ENCODE measurements at regions not wholly inside any gene's neighbourhood (a gene's known extent, or its start where the extent isn't known, plus 50 kb on each side); places are given as distances from the start of the nearest gene placed in this dataset.
A peak's percentile ranks its signal among the peaks of the same experiment; 100 is the strongest.

GRCh38 chr4:181148470-181148869 lies 1094.7 kb upstream of the TENM3 start:
- no peak for DNase-seq

DNA sequence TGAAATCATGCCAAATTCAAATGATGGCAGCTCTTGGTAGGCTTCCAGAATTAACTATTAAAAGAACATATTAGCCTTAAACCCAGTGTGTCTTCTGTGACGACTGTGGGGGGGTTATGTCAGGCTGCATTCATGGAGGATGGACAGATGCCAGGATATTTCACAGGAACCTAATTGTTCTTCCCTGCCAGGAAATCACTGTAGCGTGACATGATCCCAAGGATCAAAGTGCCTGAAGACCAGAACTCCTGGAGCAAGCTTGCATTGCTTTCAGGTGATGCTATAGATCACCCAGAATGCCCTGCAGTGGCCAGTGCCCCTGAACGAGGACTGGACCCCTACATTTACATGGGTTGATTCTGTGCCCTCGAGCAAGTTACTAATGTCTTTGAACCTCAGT lies 1093.0 kb upstream of the TENM3 start:
- DNase-seq, result no peak

GRCh38 chr4:181151856-181152255 lies 1091.3 kb upstream of the TENM3 start:
- DNase-seq, result no peak

GRCh38 chr4:181157647-181158046 lies 1085.6 kb upstream of the TENM3 start:
- no peak for DNase-seq

GRCh38 chr4:181158971-181159370 lies 1084.2 kb upstream of the TENM3 start:
- no peak for DNase-seq

DNA sequence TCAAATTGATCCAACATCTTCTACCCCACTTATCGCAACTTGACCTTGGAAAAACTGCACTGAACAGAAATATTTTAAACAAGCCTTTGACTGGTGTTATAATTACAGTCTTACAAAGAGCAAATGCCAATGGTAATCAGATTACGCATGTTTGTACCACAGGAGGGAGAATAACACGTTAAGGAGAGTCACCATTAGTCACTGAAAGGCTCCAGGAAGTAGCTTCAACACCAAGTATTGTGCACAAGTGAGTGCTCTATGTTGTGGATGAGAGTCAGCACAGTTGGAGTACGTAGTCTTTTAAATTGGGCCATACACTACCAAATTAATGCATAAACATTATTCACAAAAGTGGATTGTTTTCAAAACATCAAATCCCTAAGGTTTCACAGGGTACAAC lies 1081.5 kb upstream of the TENM3 start:
- peak; percentile 37 for DNase-seq

DNA sequence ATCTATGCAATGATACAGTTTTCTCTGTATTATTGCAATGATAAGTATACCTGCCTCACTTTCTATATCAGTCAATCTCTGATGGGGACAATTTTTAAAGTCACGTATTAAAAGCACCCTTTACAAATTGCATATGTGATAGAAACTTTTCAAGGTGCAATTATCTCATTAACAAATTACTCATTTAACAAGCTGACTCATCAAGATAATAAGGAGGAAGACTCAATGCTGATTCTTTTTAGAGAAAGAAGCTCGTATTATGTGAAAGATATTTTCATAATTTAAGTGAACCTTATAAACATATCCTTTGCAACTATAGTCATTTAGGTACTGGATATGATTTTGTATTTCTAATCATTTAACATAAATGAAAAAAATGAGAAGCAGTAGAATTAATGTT lies 1080.9 kb upstream of the TENM3 start:
- DNase-seq, result no peak

DNA sequence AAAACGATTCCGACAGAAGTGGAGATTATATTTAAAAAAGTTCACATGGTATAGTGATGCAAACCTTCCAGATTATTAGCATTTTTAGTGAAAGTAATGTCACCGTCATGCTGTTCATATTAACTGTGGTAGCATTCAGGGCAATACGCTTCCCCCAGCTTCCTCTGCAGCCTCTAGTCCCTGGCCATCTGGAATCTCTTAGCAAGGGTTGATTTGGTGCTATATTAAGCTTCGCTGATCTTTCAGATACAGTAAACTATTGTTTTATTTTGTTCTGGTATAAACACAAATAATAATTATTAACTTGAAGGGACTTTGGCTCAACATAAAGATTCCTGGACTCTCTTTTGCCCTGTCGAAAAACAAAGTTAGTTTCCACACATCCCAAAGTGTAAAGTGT lies 1080.5 kb upstream of the TENM3 start:
- DNase-seq, result peak; percentile 38

DNA sequence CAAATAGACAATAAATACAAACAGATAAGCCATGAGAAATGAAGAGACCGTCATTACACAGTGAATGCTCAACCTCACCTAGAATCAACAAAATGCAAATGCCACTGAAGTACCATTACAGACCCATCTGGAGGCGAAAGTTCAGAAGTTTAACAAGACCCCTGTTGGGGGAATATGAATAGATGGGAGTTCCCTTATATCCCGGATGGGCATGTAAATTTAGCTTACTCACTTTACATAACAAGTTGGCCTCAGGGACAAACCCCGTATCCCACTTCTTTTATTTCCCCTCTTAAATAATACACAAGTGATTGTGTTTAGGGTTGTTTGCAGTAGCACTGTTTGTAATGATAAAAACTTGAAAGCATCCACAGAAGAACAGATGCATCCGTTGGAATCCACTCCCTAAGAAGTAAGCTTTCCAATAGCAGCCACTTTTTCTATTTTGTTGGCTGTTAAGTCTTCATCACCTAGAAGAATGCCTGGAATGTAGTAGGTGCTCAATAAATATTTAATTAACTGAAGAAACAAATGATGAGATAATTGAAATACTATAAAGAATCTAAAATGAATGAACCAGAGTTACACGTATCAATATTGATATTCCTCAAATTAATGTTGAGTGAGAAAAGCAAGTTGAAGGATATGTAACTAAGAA lies 1076.3 kb upstream of the TENM3 start:
- no peak for DNase-seq

- DNase-seq, result no peak
Measured at GRCh38 chr4:181168011-181168805, 1075.0 kb upstream of the TENM3 start.

DNA sequence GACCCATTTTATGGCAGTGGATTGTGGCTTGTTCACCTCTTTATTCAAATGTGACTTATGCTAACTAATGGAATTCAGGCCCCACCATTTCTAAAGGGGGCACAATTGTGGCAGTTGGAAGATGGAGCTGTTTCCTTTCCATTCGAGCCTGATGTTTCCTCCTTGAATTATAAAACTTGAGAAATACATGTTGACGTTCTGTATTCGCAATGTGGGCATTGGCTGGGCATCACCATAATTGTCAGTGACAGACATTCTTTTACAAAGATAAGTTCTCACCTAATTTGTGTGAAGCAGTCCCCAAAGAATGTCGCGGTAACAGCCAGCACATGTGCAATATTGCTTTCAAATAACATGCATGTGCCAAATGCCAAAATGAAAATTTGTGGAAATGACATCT lies 1070.2 kb upstream of the TENM3 start:
- DNase-seq, result no peak

DNA sequence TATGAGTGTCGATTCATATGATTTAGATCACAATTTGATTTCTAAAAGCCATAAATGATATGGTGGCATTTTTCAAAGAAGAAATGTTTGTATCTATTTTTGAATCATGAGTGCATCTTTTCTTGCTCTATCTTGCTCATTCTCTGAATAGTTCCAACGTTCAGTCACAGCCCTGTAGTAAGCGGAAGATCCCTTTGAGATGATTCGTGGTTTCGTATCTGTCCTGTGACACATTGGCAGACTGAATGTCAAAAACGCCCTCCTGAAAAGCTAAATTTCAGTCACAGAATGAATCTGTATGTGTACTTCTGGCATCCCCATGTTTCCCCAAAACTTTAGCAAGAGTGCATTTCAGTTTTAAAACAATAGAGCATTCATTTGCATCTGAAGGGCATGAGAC lies 1066.9 kb upstream of the TENM3 start:
- DNase-seq, result peak; percentile 41

DNA sequence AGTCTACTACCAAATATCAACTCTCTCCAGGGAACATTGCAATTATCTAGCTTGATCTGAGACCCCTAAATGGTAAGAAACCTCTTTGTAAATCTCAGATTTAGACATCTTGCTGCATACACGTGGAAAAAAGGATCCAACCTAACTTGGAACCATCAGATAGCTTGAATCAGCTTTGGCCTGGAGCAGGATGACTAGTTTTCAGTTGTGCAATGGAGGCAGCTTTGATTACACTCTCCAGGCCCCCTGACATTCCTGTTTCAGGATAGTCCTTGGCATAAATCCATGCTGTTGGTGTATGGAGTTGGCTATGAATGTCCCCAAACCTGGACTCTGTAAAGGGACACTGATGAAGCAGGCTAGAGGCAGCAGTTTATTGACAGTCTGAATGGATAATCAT lies 1061.9 kb upstream of the TENM3 start:
- no peak for DNase-seq

GRCh38 chr4:181189751-181190150 lies 1053.5 kb upstream of the TENM3 start:
- DNase-seq, result no peak

DNA sequence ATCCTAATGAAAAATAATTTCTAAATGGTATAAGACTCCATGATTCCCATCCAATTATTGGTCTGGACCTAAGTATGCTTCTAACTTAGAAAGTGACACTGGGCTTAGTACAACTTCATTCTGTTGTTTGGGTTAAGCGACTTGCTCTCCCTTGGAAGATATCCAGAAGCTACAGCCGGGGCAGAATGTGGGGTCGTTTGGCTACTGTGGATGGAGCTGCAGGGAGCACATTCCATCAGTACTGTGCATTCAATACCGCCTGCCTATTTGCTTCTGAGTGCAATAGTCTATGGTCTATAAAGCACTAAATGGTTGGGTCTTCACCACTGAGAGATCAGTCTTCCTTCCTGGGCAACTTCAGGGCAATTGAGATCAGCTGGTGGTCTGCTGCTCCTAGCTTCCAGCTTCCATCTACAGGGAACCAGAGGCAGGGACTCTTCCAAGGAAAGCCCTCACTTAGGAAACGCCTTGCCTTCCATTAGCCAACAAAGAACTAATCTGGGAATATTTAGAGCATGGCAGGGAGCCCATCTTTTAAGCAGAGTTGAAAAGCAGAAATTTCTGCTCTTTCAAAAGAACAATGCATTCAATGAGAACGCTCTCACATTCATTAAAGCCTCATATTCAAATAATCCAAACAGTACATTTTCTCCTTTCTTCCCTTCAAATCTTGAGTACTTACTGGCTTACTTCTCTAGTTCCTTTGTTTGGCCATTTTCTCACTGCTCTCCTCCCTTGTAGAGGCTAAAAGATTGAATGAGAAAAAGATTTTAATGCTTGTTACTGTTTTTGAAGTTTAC lies 1049.9 kb upstream of the TENM3 start:
- DNase-seq, result no peak

GRCh38 chr4:181194096-181194495 lies 1049.1 kb upstream of the TENM3 start:
- peak; percentile 49 for DNase-seq

GRCh38 chr4:181200076-181200475 lies 1043.1 kb upstream of the TENM3 start:
- peak; percentile 44 for DNase-seq

DNA sequence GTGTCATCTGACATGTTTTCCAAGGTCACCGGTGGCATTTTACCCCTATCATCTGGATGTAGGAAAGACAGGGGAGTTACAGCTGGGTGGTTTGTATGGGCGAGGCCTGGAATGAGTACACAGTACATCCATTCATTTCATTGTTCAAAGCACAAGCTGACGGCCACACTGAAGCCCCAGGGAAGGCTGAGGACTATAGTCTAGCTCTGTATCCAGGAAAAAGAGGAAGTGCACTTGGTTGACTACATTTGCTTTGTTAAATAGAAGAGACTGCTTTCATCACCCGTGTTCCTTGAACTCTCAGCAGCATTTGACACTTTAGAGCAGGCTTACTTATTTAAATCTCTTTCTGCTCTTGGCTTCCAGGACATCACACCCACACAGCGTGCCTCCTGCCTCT lies 1041.0 kb upstream of the TENM3 start:
- no peak for DNase-seq

DNA sequence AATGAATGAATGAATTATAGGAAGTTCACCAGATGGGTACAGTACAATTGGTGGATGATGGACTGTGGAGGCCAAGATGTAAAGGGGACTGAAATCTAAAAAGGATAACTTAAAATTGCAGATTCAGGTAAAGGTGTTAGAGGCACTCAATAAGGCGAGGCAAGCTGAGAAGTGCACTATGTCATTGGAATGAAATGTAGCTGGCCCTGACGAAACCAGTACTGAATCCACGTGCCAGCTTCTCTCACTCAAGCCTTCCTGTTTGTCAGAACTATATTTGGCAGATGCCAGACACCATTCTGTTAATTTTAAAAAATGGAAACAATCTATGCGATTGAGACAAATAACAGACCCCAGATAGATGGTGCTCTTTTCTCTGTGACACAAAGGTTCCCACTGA lies 1039.1 kb upstream of the TENM3 start:
- no peak for DNase-seq

DNA sequence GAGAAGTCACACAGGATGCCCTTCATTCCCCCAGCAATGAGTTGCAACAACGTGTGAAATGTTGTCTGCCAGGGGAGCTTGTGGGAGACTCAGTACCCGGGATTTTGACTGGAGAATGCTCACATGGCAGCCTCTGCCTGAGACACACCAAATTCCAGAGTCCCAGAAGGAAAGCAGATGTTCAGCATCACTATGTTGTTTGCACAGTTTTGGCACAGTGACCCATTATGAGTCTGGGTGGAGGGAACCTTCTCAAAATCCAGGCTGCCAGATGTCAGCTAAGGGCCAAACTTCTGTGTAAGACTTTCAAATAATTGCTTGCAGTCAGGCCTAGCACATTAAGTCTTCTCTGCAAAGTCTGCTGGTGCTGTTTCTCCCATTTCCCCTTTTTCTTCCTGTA lies 1029.7 kb upstream of the TENM3 start:
- peak; percentile 10 for DNase-seq

- DNase-seq, result no peak
Measured at GRCh38 chr4:181216501-181216900, 1026.7 kb upstream of the TENM3 start.

GRCh38 chr4:181219783-181220416 lies 1023.3 kb upstream of the TENM3 start:
- DNase-seq, result no peak

- no peak for DNase-seq
Measured at GRCh38 chr4:181224852-181225251, 1018.4 kb upstream of the TENM3 start.
